Myocyte (in vitro differentiated cells): ENCODE measurements at regions not wholly inside any gene's neighbourhood (a gene's known extent, or its start where the extent isn't known, plus 50 kb on each side); places are given as distances from the start of the nearest gene placed in this dataset.

Source experiments
- DNase-seq: peaks from one replicate; pipeline ENCODE4 v3.0.0-alpha.2; 2012; ENCODE audit warnings: low read depth

- DNase-seq, result no peak
These were observed 352.4 kb downstream of the KIF16B start for GRCh38 chr20:16220826-16221225.

DNA sequence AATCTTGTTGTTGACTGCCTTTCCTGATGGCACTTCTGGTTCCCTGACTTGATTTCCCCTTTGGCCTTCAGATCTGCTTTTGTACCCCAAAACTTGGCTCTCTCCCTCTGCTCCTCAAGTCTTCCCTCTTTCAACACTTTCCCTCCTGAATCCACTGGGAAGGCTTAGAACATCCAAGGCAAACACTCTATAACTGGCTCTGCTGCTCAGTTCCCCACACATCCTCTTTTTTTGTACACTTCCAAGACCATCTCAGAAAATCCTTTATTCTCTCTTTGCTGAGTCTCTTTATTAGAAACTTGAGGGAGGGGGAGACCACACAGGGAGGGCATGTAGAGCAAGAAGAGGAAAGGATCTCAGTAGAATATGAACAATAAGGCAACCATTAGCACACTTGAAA, 354.1 kb downstream of the KIF16B start:
- DNase-seq, result no peak

DNA sequence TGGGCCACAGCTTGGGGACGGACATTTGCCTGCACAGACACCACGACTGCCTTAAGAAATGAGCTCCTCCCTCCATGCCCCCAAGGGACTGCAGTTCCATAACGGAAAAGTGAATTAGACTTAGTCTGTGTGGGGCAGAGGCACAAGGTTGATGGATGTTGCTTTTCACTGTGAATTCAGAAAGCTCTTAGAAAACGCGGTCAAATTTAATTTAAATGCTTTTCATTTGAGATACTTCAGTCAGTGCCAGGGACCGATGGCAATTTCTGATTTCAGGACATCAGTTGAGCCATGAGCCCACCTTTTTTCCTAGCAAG, 356.4 kb downstream of the KIF16B start:
- no peak for DNase-seq

GRCh38 chr20:16216227-16216913, 356.9 kb downstream of the KIF16B start:
- DNase-seq, result peak; percentile 8

- DNase-seq, result peak; percentile 9
These were observed 358.2 kb downstream of the KIF16B start for GRCh38 chr20:16215041-16215440.

GRCh38 chr20:16212790-16213189, 360.5 kb downstream of the KIF16B start:
- DNase-seq, result no peak

DNA sequence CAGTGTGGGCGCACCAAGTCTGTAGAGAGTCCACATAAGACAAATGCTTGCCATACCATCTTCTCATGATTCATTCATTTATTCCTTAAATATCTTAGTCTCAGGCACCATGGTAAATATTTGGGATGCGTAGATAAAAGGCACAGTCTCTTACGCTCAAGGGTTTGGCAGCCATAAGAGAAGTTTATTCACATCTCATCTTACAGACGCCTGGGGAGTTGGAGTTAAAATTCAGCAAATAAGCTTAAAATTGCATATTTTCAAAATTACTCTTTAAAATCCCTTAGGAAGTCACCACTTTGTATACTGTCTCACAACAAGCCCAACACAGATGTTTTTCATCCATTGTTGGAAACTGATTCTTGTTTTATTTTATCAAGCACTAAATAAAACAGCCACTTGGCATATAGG, 363.3 kb downstream of the KIF16B start:
- DNase-seq, result no peak

DNA sequence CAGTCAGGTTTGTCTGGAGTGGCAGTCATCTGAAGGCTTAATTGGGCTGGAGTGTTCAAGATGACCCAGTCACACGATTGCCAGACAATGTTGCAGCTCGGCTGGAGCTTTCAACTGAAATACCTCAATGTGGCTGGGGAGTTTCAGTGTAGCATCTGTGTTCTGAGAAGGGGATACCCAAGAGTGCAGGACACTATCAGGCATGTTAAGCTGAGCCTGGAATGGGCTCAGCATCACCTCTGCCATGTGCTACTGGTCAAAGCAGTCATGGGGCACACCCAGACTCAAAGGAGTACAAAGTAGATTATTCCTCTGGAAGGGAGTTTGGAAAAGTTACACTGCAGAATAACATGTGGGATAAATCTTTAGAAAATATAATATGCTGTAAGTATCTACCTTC, 363.9 kb downstream of the KIF16B start:
- no peak for DNase-seq

- DNase-seq, result no peak
These were observed 364.8 kb downstream of the KIF16B start for GRCh38 chr20:16208443-16208842.

DNA sequence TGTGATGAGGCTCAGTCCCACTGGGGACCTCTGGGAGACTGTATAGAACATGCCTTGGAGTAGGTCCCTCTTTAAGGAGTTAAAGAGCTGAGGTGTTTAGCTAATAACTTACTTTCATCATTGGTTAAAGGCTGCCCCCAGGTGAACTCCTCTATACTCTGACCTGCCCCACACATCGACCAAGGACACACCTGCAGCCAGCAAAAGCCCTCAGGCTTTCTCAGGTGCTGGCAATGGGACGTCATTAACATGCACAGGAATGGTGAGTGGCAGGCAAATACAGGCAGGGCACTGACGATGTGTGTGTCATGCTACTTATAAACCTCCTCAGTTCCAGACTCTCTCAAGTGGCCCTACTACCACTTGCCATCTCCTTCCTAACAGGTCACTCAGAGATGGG, 366.4 kb downstream of the KIF16B start:
- no peak for DNase-seq

- no peak for DNase-seq
These were observed 367.7 kb downstream of the KIF16B start for GRCh38 chr20:16205507-16205906.

DNA sequence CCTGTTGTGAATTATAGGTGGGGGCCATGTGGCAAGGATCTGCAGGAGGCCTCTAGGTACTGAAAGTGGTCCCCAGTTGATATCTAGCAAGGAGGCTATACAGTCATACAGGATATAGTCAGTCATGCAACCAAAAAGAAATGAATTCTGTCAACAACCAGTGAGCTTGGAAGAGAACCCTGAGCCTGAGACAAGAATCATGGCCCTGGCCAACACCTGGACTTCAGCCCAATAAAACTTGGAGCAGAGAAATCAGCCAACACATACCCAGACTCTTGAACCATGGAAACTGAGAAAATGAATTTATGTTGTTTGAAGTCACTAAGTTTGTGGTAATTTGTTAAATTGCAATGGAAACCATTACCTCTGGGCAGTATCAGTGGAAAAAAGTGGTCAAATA, 370.2 kb downstream of the KIF16B start:
- no peak for DNase-seq

DNA sequence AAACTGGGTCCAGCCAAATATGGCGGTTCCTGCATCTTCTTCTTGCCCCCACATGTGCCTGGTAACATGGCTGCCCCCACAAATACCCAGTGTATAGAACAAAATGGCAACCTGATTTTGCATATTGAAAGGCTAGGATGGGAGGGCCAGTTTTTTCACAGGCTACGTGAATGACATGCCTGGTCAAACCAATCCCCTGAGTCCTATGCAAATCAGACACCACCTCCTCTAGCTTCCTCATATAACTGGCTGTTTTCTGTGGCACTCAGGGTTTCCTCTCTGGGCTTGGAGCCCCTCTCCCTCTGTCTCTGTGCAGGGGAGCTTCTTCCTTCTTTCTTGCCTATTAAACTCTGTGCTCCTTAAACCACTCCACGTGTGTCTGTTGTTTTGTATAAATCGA, 372.1 kb downstream of the KIF16B start:
- no peak for DNase-seq

GRCh38 chr20:16197696-16198095, 375.6 kb downstream of the KIF16B start:
- no peak for DNase-seq

- no peak for DNase-seq
These were observed 377.6 kb downstream of the KIF16B start for GRCh38 chr20:16195671-16196070.

DNA sequence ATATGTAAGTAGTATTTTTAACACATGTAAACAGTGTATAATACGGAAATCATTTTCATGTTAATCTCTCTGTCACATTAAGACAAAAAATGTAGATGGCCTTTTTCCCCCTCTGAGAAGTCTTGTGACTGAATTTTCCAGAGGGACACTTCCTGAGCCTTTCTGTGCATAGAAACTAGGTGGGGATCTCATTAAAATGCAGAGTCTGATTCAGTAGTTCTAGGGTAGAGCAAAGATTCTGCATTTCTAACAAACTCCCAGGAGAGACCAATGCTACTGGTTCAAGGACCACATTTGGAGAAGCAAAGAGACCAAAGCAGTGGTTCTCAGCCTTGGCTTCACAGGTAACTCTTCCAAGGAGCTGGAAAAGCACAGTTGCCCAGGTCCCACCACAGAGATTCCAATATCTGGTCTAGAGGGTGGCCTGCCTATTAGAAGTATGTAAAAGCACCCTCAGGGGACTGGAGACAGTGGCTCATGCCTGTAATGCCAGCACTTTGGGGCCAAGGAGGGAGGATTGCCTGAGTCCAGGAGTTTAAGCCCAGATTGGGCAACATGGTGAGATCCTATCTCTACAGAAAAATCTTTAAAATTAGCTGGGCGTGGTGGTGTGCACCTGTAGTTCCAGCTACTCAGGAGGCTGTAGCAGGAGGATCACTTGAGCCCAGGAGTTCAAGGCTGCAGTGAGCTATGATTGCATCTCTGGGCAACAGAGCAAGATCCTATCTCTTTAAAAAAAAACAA, 378.5 kb downstream of the KIF16B start:
- DNase-seq, result no peak

- DNase-seq, result peak; percentile 16
These were observed 381.8 kb downstream of the KIF16B start for GRCh38 chr20:16191496-16191895.

DNA sequence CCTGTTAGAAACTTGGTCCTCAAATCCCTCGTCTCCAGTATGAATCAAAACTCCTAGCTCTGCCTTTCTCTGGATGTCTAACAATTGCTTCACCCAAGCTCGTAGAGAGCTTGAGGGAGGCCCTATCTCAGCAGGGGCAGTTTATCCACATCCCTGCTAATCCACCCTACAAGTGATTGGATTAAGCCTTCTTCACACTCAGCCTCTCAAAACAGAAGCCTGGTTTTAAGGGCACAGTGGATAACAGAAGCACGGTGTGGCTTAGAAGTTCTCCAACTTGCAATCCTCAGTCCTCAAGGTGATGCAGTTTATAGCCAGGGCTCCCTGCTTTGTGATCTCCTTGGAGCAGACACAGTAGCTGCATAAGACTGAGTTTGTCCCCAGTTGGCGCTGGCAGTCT, 383.9 kb downstream of the KIF16B start:
- no peak for DNase-seq

GRCh38 chr20:16187956-16188616, 385.2 kb downstream of the KIF16B start:
- DNase-seq, result no peak

DNA sequence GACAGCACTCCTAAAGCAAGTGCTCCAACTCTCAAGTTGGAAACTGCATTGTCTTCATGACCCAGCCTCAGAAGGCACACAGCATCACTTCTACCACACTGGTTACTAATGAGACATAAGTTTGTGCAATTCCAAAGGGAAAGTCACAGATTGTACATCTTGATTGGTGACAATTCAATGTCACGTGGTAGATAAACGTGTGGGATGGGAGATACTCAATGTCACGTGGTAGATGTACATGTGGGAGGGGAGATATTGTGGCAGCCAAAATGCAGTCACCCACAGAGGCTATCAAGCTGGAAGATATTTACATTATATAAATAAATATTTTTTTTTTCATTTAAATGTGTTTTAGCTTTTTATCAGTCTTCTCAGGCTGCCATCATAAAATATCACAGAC, 393.3 kb downstream of the KIF16B start:
- no peak for DNase-seq

DNA sequence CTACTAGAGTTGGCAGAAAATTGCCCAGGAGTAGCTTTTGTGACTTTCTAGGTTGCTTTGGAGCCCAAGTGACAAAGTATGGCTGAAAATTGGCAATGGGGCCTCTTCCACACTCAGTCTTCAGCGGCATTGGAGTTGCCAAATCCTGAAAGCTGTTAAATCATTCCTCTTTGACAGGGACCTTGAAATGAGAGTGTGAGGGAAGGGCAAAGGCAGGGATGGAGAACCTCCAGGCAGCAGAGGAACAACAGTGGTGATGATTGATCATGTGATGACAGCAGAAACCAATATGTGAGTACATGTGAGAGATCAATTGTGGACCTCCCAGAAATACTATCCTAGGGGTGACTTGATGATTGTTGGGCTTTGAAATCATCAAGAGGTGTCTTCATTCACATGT, 393.9 kb downstream of the KIF16B start:
- DNase-seq, result no peak

- DNase-seq, result no peak
These were observed 394.6 kb downstream of the KIF16B start for GRCh38 chr20:16178546-16179135.
